Bone marrow (tissue), 2 donors: ENCODE measurements at regions not wholly inside any gene's neighbourhood (a gene's known extent, or its start where the extent isn't known, plus 50 kb on each side); places are given as distances from the start of the nearest gene placed in this dataset.

Experiments used
- DNase-seq, 2 donors: peaks; one replicate each; lab custom pipeline; 2025; lab: John Stamatoyannopoulos, UW

- DNase-seq, result no peak
Measured at GRCh38 chr11:43261775-43262174, 50.0 kb upstream of the API5 start.
